HG03469 (cell line): ENCODE measurements at regions not wholly inside any gene's neighbourhood (a gene's known extent, or its start where the extent isn't known, plus 50 kb on each side); places are given as distances from the start of the nearest gene placed in this dataset.

Experiments
- ATAC-seq: cut with Tn5 transposase; IDR thresholded peaks from one replicate; pipeline ENCODE4 v1.9.1; 2021; ENCODE audit warnings: mild to moderate bottlenecking, moderate library complexity, moderate number of reproducible peaks; ENCODE audit not compliant: unreplicated experiment

DNA sequence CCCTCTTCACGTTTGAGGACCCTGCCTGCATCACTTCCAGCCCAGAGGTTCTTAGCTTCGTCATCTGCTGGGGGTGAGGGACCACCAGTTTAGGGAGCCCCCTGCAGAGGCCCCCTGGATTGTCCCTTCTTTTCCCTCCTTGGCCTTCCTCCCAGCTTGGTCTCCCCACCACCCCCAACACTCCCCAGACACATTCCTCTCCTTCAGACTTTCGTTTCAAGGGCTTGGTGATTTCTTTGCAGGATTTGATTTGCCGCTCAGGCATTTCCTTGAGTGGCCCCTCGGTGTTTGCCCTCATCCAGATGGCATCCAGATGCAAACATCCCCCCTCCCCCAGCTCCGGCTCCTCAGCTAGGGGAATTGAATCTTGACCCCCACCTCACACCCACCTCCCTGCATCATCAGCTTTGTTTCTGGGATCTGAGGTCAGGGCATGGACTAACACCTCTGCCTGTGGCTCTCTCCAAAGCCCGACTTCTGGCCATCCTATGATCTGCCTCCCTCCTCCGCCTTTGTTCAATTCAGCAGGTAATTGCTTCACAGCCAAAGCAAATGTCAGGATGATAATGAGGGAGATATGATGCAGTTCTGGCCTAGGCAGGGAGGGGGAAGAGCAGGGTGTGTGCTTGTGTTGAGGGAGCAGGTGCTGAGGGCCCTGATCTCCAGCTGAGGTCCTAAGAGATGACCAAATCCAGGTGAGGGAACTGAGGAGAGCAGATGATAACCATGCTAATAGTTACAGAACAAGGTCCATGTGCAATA is 141.5 kb downstream of the VEGFA start:
- ATAC-seq, result no peak

DNA sequence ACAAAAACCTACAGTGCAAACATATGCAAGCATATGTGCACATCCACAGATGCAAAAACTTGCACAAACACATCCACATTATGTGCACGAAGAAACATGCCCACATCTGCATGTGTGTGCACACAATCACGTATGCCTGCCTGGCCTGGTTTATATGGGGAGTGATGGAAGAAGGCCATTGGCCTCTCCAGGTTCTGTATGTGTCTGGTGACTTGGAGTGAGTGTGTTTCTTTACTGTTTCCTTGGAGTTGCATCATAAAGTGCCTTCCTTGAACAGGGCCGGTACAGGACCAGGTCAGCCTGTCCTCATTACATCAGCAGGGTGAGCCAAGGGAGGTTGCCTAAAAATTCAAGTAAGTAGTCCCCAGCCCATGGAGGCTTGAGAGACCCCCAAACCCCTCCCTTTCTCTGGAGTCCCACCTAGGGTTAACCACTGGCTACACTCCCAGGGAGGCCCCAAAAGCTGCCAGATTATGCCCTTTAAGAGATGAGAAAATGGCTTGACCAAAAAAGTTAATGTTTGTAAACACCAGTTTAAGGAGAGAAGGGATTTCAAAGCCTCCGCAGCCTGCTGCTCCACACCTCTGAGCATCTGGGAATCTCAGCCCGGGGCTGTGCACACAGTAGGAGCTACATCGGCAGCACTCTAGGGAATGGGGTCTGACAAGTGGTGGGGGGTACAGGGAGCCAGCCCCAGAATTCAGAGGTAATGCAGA is 140.8 kb downstream of the VEGFA start:
- no peak for ATAC-seq

DNA sequence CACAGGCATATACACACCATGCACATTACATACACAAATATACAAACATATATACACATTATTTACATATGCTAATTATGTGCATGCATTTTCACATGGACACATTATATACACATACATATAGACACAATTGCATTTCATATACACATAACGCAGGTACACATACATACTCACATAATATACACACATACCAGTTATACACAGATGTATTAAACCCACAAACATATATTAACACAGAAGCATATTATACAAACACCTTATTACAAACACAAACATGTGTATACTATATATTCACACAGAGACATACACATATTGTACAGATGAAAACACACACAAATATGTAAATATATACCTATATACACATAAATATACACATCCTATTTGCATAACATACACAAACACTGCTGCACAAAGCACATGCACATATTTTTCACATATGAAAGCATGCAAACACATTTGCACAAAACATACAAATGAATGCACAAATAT is 140.2 kb downstream of the VEGFA start:
- ATAC-seq, result no peak

DNA sequence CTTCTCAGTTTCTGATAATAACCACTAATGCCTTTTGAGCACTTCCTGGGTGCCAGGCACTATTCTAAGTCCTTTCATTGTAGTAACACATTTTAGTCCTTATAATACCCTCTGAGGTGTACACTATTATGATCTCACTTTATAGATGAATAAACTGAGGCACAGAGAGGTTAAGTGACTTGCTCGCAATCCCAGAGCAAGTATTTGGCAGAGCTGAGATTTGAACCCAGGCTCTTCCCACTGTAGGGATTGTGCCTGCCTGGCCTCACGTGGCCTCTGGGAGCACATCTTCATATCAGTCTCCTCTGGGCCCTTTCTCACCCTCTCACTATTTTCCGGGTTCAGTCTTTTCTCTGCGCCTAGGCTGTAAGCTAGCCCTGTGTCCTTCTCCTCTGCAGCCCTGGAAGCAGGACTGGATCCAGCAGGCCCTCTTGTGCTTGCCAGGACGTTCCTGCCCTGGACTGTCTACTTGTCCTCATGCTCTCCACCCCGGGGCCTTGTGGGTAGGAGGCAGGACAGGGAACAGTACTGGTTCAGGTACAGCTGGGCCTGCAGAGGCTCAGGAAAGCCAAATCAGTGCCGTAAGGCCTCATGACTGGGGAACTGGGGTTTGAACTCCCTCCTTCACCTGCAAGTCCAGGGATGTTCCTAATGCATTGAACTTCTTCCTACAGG is 139.6 kb downstream of the VEGFA start:
- no peak for ATAC-seq

DNA sequence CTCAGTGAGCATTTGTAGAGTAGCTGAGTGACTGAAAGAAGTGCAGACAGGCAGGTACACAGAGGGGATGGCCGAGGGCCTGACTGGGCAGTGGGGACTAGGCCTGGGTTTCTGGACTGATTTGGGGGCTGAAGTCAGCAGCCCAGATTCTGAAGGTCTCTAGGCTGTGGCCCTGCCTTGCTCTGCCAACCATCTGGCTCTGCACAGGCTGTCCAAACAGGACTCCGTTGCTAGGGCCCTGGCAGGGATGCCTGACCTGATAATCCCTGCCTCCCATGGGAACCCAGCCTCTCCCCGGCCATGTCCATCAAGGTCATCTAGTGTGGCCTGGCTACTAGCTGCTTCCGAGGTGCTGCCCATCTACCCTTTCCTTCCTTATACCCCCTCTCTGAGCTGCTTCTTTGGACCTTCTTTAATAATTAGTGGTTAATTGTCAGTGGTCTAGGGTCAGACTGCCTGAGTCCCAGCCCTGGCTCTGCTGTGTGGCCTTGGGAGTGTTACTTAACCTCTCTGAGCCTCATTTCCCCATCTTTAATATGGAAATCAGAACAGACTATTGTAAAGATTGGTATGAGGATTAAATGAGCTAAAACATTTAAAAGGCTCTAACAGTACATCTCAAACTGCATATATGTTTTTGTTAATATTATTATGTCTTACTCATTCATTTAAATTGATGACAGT is 137.9 kb downstream of the VEGFA start:
- ATAC-seq, result no peak

DNA sequence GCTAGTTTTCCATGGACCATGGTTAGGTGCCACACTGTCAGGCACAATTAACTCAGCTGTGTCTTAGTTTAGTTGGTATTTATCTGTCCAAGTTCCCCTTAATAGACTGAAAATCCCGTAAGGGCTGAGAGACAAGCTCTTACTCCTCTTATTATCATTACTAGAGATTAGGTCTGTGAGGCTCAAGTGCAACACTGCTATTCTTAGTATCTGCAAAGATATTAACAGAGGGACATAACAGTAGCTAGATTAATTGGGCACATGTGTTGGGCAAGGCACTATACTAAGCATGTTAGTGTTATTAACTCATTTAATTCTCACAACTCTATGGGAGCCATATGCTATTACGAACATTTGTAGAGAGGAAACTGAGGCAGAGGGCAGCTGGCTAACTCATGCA is 137.3 kb downstream of the VEGFA start:
- ATAC-seq, result no peak

DNA sequence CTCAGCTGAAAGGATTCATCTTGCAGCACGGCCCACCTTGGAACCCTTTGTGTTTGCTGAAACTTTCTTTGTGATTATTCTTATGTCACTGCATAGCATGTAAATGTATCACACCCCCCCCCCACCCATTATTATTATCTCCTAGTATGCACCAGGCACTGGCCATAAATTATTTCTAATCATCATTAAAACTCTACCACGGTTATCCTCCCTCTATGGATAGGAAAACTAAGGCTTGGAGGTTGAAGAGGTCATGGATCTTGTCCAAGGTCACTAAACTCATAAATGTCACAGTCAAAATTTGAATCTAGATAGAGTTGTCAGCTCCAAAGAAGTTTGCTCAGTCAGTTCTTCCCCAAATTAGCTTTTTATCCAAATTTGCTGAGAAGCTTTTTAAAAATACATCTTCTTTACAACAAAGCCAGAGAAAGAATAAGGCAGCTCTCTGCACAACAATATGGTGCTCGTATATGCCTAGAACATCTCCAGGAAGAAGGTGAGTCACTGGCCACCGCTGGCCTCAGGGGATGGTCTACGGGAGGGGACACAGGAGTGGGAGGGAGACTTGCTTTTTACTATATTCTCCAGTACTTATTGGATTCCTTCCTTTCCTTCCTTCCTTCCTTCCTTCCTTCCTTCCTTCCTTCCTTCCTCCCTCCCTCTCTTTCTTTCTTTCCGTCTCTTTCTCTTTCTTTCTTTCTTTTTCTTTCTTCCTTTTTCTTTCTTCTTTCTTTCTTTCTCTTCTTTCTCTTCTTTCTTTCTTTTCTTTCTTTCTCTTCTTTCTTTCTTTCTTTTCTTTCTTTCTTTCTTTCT is 134.5 kb downstream of the VEGFA start:
- no peak for ATAC-seq

DNA sequence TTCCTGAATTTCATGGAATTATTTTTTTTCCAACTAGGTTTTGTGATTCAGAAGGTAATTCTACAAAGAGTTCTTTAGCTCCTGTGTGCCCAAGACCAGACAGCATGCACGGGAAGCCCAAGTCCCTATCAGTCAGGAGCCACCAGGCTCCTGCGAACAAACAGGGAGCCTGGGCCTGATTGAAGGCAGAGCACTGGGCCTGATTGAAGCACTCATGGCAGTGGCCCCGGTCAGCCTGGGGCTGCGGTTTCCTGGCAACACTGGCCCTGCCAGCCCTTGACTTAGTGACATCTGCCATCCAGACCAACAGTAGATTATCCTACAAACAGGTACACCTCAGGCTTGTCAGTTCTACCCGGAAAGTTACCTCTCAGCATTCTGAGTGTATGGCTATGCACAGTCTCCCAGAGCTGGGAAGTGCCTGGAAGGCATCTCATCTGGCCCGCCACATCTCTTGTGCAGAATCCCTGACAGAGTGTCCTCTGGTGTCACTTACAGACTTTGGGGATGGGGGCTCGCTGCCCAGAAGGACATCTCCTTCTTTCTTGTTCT is 133.8 kb downstream of the VEGFA start:
- no peak for ATAC-seq

GRCh38 chr6:43901733-43902230 is 131.8 kb downstream of the VEGFA start:
- no peak for ATAC-seq

GRCh38 chr6:43900916-43901732 is 131.1 kb downstream of the VEGFA start:
- no peak for ATAC-seq

DNA sequence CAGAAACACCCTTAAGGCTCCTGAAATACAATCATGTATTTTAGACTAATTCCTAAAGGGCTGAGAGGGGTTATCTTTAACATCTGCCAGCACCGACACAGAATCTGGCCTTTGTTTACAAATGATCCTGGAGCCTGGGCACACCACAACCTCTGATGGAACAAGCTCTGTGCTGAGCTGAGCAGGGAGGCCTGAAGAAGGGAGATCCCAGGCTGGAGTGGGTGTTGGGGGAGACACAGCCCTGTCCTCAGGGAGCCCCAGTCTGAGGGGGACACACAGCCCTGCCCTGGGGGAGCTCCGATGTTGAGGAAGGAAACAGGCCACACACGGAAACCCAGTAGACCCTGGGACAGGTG is 130.5 kb downstream of the VEGFA start:
- no peak for ATAC-seq

- no peak for ATAC-seq
These were observed 129.8 kb downstream of the VEGFA start for GRCh38 chr6:43899830-43900229.

DNA sequence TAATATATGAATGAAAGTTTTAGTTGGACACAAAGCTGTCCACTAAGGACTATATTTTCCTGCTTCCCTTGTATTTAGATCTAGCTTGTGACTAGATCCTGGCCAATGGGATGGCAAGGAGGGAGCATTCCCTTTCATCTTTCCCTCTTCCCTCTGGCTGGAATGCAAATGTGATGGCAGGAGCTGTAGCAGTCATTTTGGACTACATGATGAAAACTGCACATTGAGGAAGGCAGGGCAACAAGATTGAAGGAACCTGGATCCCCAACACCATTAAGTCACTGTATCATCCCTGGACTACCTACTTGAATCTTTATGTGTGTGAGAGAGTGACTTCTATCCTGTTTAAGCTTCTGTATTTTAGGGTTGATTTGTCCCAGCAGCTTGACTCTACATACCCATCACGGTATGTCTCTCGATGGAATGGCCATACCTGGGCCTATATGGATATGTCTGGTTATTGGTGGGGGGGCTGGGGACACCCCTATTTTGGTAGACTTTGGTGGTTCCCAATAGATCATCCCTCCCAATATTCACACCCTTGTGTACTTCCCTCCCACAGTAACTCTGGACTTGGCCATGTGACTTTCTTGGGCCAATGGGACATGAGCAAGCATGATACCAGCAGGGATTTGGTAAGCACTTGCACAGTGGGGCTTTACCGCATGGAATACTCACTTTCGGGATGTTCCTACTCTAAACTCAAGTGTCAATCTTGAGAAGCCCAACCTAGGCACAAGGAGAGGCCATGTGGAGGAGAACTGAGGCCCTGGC is 128.5 kb downstream of the VEGFA start:
- no peak for ATAC-seq

- ATAC-seq, result no peak
These were observed 127.7 kb downstream of the VEGFA start for GRCh38 chr6:43897571-43898302.

- ATAC-seq, result no peak
These were observed 126.6 kb downstream of the VEGFA start for GRCh38 chr6:43896329-43897255.

GRCh38 chr6:43895656-43896328 is 125.8 kb downstream of the VEGFA start:
- no peak for ATAC-seq
